ENCODE measurements at regions not wholly inside any gene's neighbourhood (a gene's known extent, or its start where the extent isn't known, plus 50 kb on each side); places are given as distances from the start of the nearest gene placed in this dataset.

DNA sequence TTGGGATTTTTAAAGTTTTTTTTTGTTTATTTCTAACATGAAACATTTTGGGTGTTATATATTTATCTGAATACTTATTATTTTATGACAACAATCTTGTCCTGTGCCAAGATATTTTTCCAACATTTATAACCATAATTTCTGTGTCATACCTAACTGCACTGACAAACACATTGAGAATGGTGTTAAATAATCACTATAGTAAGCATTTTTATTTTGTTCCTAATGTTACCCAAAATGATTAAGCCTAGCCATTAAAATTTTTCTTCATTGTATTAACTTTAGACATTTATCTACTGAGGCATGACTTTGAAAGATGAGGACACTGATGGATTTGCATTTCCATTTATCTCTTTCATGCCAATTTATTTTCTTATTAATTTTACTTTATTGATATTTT is 91.6 kb upstream of the STK32A start:
- TF ChIP-seq, protein P1, sequence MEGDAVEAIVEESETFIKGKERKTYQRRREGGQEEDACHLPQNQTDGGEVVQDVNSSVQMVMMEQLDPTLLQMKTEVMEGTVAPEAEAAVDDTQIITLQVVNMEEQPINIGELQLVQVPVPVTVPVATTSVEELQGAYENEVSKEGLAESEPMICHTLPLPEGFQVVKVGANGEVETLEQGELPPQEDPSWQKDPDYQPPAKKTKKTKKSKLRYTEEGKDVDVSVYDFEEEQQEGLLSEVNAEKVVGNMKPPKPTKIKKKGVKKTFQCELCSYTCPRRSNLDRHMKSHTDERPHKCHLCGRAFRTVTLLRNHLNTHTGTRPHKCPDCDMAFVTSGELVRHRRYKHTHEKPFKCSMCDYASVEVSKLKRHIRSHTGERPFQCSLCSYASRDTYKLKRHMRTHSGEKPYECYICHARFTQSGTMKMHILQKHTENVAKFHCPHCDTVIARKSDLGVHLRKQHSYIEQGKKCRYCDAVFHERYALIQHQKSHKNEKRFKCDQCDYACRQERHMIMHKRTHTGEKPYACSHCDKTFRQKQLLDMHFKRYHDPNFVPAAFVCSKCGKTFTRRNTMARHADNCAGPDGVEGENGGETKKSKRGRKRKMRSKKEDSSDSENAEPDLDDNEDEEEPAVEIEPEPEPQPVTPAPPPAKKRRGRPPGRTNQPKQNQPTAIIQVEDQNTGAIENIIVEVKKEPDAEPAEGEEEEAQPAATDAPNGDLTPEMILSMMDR (IDR thresholded peaks at IDR 0.05): no peak
- TF ChIP-seq POLR2A (IDR thresholded peaks at IDR 0.05): no peak
